CD8-positive, alpha-beta memory T cell (primary cell): ENCODE measurements at regions not wholly inside any gene's neighbourhood (a gene's known extent, or its start where the extent isn't known, plus 50 kb on each side); places are given as distances from the start of the nearest gene placed in this dataset.

ENCODE experiments used
- CTCF ChIA-PET: fragments of 350-600 bp; sonication (Branson Sonifier 250); formaldehyde crosslinking; loops from one replicate; lab custom pipeline; 2021; ENCODE audit warnings: antibody characterized with exemption; lab: Charles Lee
- POLR2A ChIA-PET: fragments of 350-600 bp; sonication (Branson Sonifier 250); formaldehyde crosslinking; loops from one replicate; lab custom pipeline; 2021; ENCODE audit warnings: antibody characterized with exemption; lab: Charles Lee
- DNase-seq, 5 donors: peaks; one replicate each; pipeline versions ENCODE4 v3.0.0 to v3.0.0-alpha.2; 2020 to 2022; ENCODE audit warnings: mixed read lengths in 1 of 5
- H3K27ac ChIP-seq: one replicate; pipeline ENCODE4 v1.7.0; 2013; ENCODE audit warnings: low read depth, mild to moderate bottlenecking, low read length, moderate library complexity
- H3K27me3 ChIP-seq: 2 replicates; pipeline ENCODE4 v1.7.0; 2013; ENCODE audit warnings: low read length, mild to moderate bottlenecking; ENCODE audit not compliant: insufficient read depth, poor library complexity, severe bottlenecking
- H3K36me3 ChIP-seq: 2 replicates; pipeline ENCODE4 v1.7.0; 2013; ENCODE audit warnings: mild to moderate bottlenecking, low read length, moderate library complexity; ENCODE audit not compliant: insufficient read depth
- H3K4me1 ChIP-seq: 2 replicates; pipeline ENCODE4 v1.7.0; 2013; ENCODE audit warnings: mild to moderate bottlenecking, low read length, moderate library complexity; ENCODE audit not compliant: insufficient read depth
- H3K4me3 ChIP-seq: 2 replicates; pipeline ENCODE4 v1.7.0; 2013; ENCODE audit warnings: mild to moderate bottlenecking, low read length
- H3K9me3 ChIP-seq: 2 replicates; pipeline ENCODE4 v1.7.0; 2013; ENCODE audit warnings: mild to moderate bottlenecking, low read length
- H3K27ac Mint-ChIP-seq, 8 donors: one replicate each; pipeline ENCODE4 v1.8.0; 2020 to 2021; ENCODE audit warnings: mixed read lengths in 8 of 8, mild to moderate bottlenecking in 6 of 8, inconsistent platforms in 3 of 8, moderate library complexity in 3 of 8
- H3K27me3 Mint-ChIP-seq, 2 donors: one replicate each; pipeline ENCODE4 v1.8.0; 2020 to 2021; ENCODE audit warnings: mixed read lengths in 2 of 2, mild to moderate bottlenecking in 1 of 2, moderate library complexity in 1 of 2
- H3K36me3 Mint-ChIP-seq, 3 donors: one replicate each; pipeline ENCODE4 v1.8.0; 2020 to 2021; ENCODE audit warnings: mixed read lengths in 3 of 3, inconsistent platforms in 1 of 3, mild to moderate bottlenecking in 1 of 3
- H3K4me1 Mint-ChIP-seq, 3 donors: one replicate each; pipeline ENCODE4 v1.8.0; 2020 to 2021; ENCODE audit warnings: mixed read lengths in 3 of 3, inconsistent platforms in 1 of 3, mild to moderate bottlenecking in 1 of 3
- H3K4me3 Mint-ChIP-seq, 7 donors: one replicate each; pipeline ENCODE4 v1.8.0; 2020 to 2021; ENCODE audit warnings: mixed read lengths in 7 of 7, mild to moderate bottlenecking in 6 of 7, moderate library complexity in 4 of 7, inconsistent platforms in 2 of 7
- H3K9me3 Mint-ChIP-seq, 5 donors: one replicate each; pipeline ENCODE4 v1.8.0; 2020 to 2022; ENCODE audit warnings: mixed read lengths in 5 of 5, mild to moderate bottlenecking in 3 of 5, moderate library complexity in 2 of 5, inconsistent platforms in 1 of 5

GRCh38 chr3:80014576-80014975 lies 246.8 kb upstream of the ROBO1 start:
- H3K27ac Mint-ChIP-seq: no peak overlapping the region
- no peak overlapping the region for H3K4me3 Mint-ChIP-seq
- no peak overlapping the region for H3K4me3 ChIP-seq
- no peak overlapping the region for H3K27ac ChIP-seq
- no peaks in the 10 kb centered on the region for H3K27me3 ChIP-seq
- no peaks in the 10 kb centered on the region for H3K36me3 Mint-ChIP-seq
- peaks cover 0 to 4% (median 2%) of the 10 kb centered on the region in 5 donors for H3K9me3 Mint-ChIP-seq
- no peaks in the 10 kb centered on the region for H3K4me1 ChIP-seq
- DNase-seq: no peak
- no peaks in the 10 kb centered on the region for H3K36me3 ChIP-seq
- H3K27me3 Mint-ChIP-seq: no peaks in the 10 kb centered on the region
- POLR2A ChIA-PET: no interaction called here
- H3K9me3 ChIP-seq: no peaks in the 10 kb centered on the region
- H3K4me1 Mint-ChIP-seq: no peaks in the 10 kb centered on the region
- CTCF ChIA-PET: no interaction called here

- Mint-ChIP-seq H3K27ac (no peak overlapping the region), H3K4me1 (no peaks in the 10 kb centered on the region), H3K4me3 (no peak overlapping the region), H3K9me3 (peaks cover 4 to 7% (median 6%) of the 10 kb centered on the region in 5 donors), H3K27me3 (no peaks in the 10 kb centered on the region), H3K36me3 (no peaks in the 10 kb centered on the region)
- Histone ChIP-seq H3K4me1 (no peaks in the 10 kb centered on the region), H3K36me3 (no peaks in the 10 kb centered on the region), H3K27ac (no peak overlapping the region), H3K9me3 (no peaks in the 10 kb centered on the region), H3K4me3 (no peak overlapping the region), H3K27me3 (no peaks in the 10 kb centered on the region)
- DNase-seq: no peak
- CTCF ChIA-PET: no interaction called here
- POLR2A ChIA-PET: no interaction called here
Observed at GRCh38 chr3:80010021-80010571, 242.3 kb upstream of the ROBO1 start.

GRCh38 chr3:80007522-80007921 lies 239.7 kb upstream of the ROBO1 start:
- DNase-seq: no peak
- Mint-ChIP-seq H3K27ac (no peak overlapping the region), H3K4me3 (no peak overlapping the region), H3K9me3 (peaks cover 6 to 12% (median 8%) of the 10 kb centered on the region in 5 donors), H3K36me3 (no peaks in the 10 kb centered on the region), H3K4me1 (no peaks in the 10 kb centered on the region), H3K27me3 (no peaks in the 10 kb centered on the region)
- H3K4me1 ChIP-seq: no peaks in the 10 kb centered on the region
- ChIA-PET POLR2A (no interaction called here), CTCF (no interaction called here)
- no peaks in the 10 kb centered on the region for H3K36me3 ChIP-seq
- no peak overlapping the region for H3K4me3 ChIP-seq
- no peaks in the 10 kb centered on the region for H3K27me3 ChIP-seq
- H3K27ac ChIP-seq: no peak overlapping the region
- no peaks in the 10 kb centered on the region for H3K9me3 ChIP-seq

GRCh38 chr3:80006315-80006714 lies 238.5 kb upstream of the ROBO1 start:
- H3K4me1 ChIP-seq: no peaks in the 10 kb centered on the region
- H3K4me1 Mint-ChIP-seq: no peaks in the 10 kb centered on the region
- ChIA-PET POLR2A (no interaction called here), CTCF (no interaction called here)
- H3K4me3 ChIP-seq: no peak overlapping the region
- H3K36me3 Mint-ChIP-seq: no peaks in the 10 kb centered on the region
- H3K27me3 Mint-ChIP-seq: no peaks in the 10 kb centered on the region
- no peak for DNase-seq
- H3K27ac Mint-ChIP-seq: no peak overlapping the region
- H3K27ac ChIP-seq: no peak overlapping the region
- no peak overlapping the region for H3K4me3 Mint-ChIP-seq
- no peaks in the 10 kb centered on the region for H3K36me3 ChIP-seq
- H3K9me3 ChIP-seq: no peaks in the 10 kb centered on the region
- no peaks in the 10 kb centered on the region for H3K27me3 ChIP-seq
- H3K9me3 Mint-ChIP-seq: peaks cover 5 to 9% (median 7%) of the 10 kb centered on the region in 5 donors

GRCh38 chr3:80000022-80000421 lies 232.2 kb upstream of the ROBO1 start:
- DNase-seq: no peak
- H3K4me1 Mint-ChIP-seq: no peaks in the 10 kb centered on the region
- no peak overlapping the region for H3K27ac Mint-ChIP-seq
- POLR2A ChIA-PET: no interaction called here
- Histone ChIP-seq H3K9me3 (no peaks in the 10 kb centered on the region), H3K4me1 (no peaks in the 10 kb centered on the region), H3K4me3 (no peak overlapping the region), H3K27me3 (no peaks in the 10 kb centered on the region), H3K27ac (no peak overlapping the region), H3K36me3 (no peaks in the 10 kb centered on the region)
- peaks cover 0 to 27% (median 6%) of the 10 kb centered on the region in 5 donors for H3K9me3 Mint-ChIP-seq
- no peak overlapping the region for H3K4me3 Mint-ChIP-seq
- H3K36me3 Mint-ChIP-seq: no peaks in the 10 kb centered on the region
- CTCF ChIA-PET: no interaction called here
- no peaks in the 10 kb centered on the region for H3K27me3 Mint-ChIP-seq

- Histone ChIP-seq H3K27ac (no peak overlapping the region), H3K4me3 (no peak overlapping the region), H3K27me3 (no peaks in the 10 kb centered on the region), H3K4me1 (no peaks in the 10 kb centered on the region), H3K36me3 (no peaks in the 10 kb centered on the region), H3K9me3 (no peaks in the 10 kb centered on the region)
- H3K27ac Mint-ChIP-seq: no peak overlapping the region
- CTCF ChIA-PET: no interaction called here
- POLR2A ChIA-PET: no interaction called here
- peaks cover 5 to 47% (median 6%) of the 10 kb centered on the region in 5 donors for H3K9me3 Mint-ChIP-seq
- peaks cover 0 to 1% of the 10 kb centered on the region in 2 donors for H3K27me3 Mint-ChIP-seq
- no peak overlapping the region for H3K4me3 Mint-ChIP-seq
- no peak for DNase-seq
- H3K36me3 Mint-ChIP-seq: no peaks in the 10 kb centered on the region
- H3K4me1 Mint-ChIP-seq: no peaks in the 10 kb centered on the region
Observed at GRCh38 chr3:79994397-79994796, 226.6 kb upstream of the ROBO1 start.

- Mint-ChIP-seq H3K4me1 (no peaks in the 10 kb centered on the region), H3K27ac (no peak overlapping the region), H3K9me3 (peaks cover 5 to 22% (median 6%) of the 10 kb centered on the region in 5 donors), H3K36me3 (peaks cover 0 to 5% (median 2%) of the 10 kb centered on the region in 3 donors), H3K4me3 (no peak overlapping the region), H3K27me3 (no peaks in the 10 kb centered on the region)
- Histone ChIP-seq H3K4me3 (no peak overlapping the region), H3K36me3 (no peaks in the 10 kb centered on the region), H3K27me3 (no peaks in the 10 kb centered on the region), H3K27ac (no peak overlapping the region), H3K4me1 (no peaks in the 10 kb centered on the region), H3K9me3 (no peaks in the 10 kb centered on the region)
- CTCF ChIA-PET: no interaction called here
- no peak for DNase-seq
- POLR2A ChIA-PET: no interaction called here
Observed at GRCh38 chr3:79986338-79986737, 218.5 kb upstream of the ROBO1 start.

- H3K36me3 ChIP-seq: no peaks in the 10 kb centered on the region
- Mint-ChIP-seq H3K9me3 (peaks cover 5 to 20% (median 9%) of the 10 kb centered on the region in 5 donors), H3K36me3 (peaks cover 0 to 5% (median 2%) of the 10 kb centered on the region in 3 donors), H3K4me1 (no peaks in the 10 kb centered on the region), H3K27me3 (no peaks in the 10 kb centered on the region), H3K27ac (no peak overlapping the region), H3K4me3 (no peak overlapping the region)
- no peaks in the 10 kb centered on the region for H3K27me3 ChIP-seq
- CTCF ChIA-PET: no interaction called here
- no peaks in the 10 kb centered on the region for H3K4me1 ChIP-seq
- POLR2A ChIA-PET: no interaction called here
- no peak for DNase-seq
- no peak overlapping the region for H3K27ac ChIP-seq
- no peak overlapping the region for H3K4me3 ChIP-seq
- H3K9me3 ChIP-seq: no peaks in the 10 kb centered on the region
Observed at GRCh38 chr3:79985816-79986215, 218.0 kb upstream of the ROBO1 start.
